ENCODE measurements at regions not wholly inside any gene's neighbourhood (a gene's known extent, or its start where the extent isn't known, plus 50 kb on each side); places are given as distances from the start of the nearest gene placed in this dataset.

DNA sequence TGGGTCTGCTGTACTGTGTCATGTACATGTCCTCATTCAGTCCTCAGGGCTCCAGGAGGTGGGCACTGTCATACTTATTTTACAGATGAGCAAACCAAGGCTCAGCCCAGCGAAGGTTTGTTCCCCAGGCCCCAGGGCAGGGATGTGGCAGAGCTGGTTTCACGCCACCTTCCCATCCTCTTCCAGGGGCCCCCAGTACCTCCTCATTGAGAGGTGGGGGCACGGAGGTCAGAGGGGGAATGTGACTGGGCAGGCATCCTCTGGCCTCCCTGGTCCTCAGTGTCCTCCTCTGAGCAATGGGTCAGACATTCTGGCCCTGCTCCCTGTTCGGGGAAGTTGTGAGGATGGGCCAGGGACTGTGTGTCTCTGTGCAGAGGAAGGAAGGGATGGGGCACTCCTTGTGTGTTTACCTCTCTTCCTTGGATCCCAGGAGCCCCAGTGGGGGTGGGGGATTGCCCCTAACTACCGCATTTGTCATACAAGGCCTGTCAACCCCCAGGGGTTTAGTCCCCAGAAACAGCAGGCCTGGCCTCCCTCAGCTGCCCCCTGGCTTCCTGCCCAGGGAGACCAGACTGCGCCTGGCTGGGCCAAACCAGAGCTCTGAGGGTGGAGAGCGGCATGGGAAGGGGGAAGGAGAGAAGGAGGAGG lies 65.9 kb upstream of the LCTL start:
- Mint-ChIP-seq H3K27ac (ENCODE audit: unreplicated experiment) (no peak overlapping the region), H3K4me3 (ENCODE audit: unreplicated experiment) (no peak overlapping the region), H3K9me3 (ENCODE audit: unreplicated experiment) (no peaks in the 10 kb centered on the region), H3K4me1 (ENCODE audit: unreplicated experiment) (peaks cover 20% of the 10 kb centered on the region), H3K36me3 (ENCODE audit: low read depth, unreplicated experiment) (no peaks in the 10 kb centered on the region), H3K27me3 (ENCODE audit: unreplicated experiment) (peaks cover 11% of the 10 kb centered on the region)
- no peak for DNase-seq (ENCODE audit: low spot score)
- TF ChIP-seq, protein P1, sequence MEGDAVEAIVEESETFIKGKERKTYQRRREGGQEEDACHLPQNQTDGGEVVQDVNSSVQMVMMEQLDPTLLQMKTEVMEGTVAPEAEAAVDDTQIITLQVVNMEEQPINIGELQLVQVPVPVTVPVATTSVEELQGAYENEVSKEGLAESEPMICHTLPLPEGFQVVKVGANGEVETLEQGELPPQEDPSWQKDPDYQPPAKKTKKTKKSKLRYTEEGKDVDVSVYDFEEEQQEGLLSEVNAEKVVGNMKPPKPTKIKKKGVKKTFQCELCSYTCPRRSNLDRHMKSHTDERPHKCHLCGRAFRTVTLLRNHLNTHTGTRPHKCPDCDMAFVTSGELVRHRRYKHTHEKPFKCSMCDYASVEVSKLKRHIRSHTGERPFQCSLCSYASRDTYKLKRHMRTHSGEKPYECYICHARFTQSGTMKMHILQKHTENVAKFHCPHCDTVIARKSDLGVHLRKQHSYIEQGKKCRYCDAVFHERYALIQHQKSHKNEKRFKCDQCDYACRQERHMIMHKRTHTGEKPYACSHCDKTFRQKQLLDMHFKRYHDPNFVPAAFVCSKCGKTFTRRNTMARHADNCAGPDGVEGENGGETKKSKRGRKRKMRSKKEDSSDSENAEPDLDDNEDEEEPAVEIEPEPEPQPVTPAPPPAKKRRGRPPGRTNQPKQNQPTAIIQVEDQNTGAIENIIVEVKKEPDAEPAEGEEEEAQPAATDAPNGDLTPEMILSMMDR (IDR thresholded peaks at IDR 0.05; ENCODE audit: unreplicated experiment), result no peak

DNA sequence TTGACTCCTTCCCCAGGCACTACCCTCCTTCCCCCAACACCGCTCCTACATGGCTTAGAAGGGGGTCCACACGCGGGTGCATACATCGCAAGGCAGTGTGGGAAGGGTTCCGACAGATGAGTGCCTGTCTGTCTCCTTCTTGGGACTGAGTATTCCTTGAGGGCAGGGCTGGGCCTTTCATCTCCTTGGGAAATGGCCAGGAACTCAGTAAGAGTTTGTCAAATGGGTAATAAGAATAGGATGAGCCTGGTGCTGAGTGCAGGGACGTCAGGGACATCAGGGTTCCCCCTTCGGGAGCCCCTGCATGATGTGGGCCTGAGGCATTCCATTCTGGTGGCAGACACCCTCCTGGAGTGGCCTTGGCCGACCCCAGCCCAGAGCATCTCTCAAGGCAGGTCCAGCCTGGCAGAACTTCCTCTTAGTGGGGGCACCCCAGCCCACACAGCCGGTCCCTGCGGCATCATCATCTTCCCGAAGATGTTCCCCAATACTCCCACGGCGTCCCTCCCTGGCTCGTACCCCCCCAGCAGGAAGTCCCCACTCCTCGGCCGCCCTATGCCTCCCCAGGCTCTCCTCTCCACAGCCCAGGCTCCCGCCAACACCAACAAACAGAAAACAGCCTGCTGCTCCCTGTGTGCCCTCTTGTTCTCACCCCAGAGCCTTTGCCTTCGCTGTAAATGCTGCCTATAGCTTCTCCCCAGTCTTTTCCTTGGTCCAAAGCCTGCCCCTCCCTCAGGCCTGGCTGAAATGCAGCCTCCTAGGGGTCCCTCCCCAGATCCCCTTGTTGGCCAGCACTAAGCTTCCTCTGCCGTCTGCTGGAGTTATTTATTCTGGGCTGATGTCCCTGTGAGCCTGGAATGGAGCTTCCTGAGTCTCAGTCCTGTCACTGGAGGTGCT lies 67.5 kb upstream of the LCTL start:
- no peaks in the 10 kb centered on the region for H3K9me3 Mint-ChIP-seq (ENCODE audit: unreplicated experiment)
- no peak for DNase-seq (ENCODE audit: low spot score)
- TF ChIP-seq, protein P1 (IDR thresholded peaks at IDR 0.05; ENCODE audit: unreplicated experiment), result no peak
- H3K27ac Mint-ChIP-seq (ENCODE audit: unreplicated experiment), result no peak overlapping the region
- H3K4me3 Mint-ChIP-seq (ENCODE audit: unreplicated experiment), result no peak overlapping the region
- no peaks in the 10 kb centered on the region for H3K36me3 Mint-ChIP-seq (ENCODE audit: low read depth, unreplicated experiment)
- peaks cover 11% of the 10 kb centered on the region for H3K27me3 Mint-ChIP-seq (ENCODE audit: unreplicated experiment)
- H3K4me1 Mint-ChIP-seq (ENCODE audit: unreplicated experiment), result peaks cover 20% of the 10 kb centered on the region

DNA sequence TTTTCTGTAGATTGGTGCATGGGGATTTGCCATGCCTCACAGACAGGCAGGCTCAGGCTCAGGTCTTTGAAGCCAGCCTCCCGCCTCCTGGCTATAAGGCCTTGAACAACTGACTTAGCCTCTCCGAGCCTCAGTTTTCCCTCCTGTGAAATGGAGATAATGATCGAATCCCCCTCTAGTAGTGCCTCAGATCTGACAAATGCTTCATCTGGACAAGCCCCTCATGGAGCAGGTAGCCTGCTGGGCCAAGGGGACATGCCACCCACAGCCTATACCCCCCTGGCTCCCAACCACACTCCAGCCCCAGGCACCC lies 68.1 kb upstream of the LCTL start:
- Mint-ChIP-seq H3K27ac (ENCODE audit: unreplicated experiment) (no peak overlapping the region), H3K4me3 (ENCODE audit: unreplicated experiment) (no peak overlapping the region), H3K27me3 (ENCODE audit: unreplicated experiment) (peaks cover 8% of the 10 kb centered on the region), H3K4me1 (ENCODE audit: unreplicated experiment) (peaks cover 15% of the 10 kb centered on the region), H3K9me3 (ENCODE audit: unreplicated experiment) (no peaks in the 10 kb centered on the region), H3K36me3 (ENCODE audit: low read depth, unreplicated experiment) (no peaks in the 10 kb centered on the region)
- TF ChIP-seq, protein P1 (IDR thresholded peaks at IDR 0.05; ENCODE audit: unreplicated experiment), result no peak
- DNase-seq (ENCODE audit: low spot score), result no peak

DNA sequence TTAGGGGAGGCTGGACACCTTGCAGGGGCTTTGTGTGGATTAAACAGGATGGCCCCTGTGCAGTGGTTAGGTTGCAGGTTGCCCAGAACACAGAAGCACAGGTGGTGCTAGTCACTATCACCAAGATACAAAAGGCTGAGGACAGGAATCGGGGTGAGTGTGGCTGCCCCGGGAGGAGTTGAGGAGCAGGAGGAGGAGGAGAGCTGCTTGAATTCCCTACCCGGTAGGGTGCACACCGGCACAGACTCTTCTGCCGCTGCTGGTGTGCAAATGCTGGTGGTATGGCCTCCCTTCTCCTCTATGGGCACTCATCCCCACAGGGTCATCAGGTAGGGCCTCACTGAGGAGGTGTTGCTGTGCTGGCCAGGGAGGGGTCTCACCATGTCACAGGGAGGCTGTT lies 67.5 kb upstream of the SMAD6 start:
- Mint-ChIP-seq H3K27me3 (ENCODE audit: unreplicated experiment) (peaks cover 8% of the 10 kb centered on the region), H3K27ac (ENCODE audit: unreplicated experiment) (no peak overlapping the region), H3K9me3 (ENCODE audit: unreplicated experiment) (no peaks in the 10 kb centered on the region), H3K4me3 (ENCODE audit: unreplicated experiment) (no peak overlapping the region), H3K36me3 (ENCODE audit: low read depth, unreplicated experiment) (no peaks in the 10 kb centered on the region), H3K4me1 (ENCODE audit: unreplicated experiment) (peaks cover 13% of the 10 kb centered on the region)
- DNase-seq (ENCODE audit: low spot score), result no peak
- TF ChIP-seq, protein P1 (IDR thresholded peaks at IDR 0.05; ENCODE audit: unreplicated experiment), result no peak

DNA sequence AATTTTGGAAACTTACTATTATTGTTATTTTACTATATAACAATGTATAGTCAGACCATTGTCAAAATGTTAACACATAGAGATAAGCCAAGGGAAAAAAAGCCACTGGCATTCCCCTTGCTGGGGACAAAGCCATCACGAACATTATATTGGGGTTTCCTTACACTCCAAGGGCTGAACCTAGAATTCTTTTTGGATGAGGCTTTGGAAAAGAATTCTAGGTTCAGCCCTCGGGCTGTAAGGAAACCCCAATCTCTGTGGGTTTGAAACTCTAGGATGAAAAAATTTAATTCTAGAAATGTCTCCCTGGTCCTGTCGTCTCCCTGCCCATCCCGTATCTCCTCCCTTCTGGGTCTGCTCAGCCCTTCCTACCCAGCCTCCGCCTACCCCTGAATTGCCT lies 67.0 kb upstream of the SMAD6 start:
- Mint-ChIP-seq H3K27me3 (ENCODE audit: unreplicated experiment) (peaks cover 8% of the 10 kb centered on the region), H3K36me3 (ENCODE audit: low read depth, unreplicated experiment) (no peaks in the 10 kb centered on the region), H3K9me3 (ENCODE audit: unreplicated experiment) (no peaks in the 10 kb centered on the region), H3K27ac (ENCODE audit: unreplicated experiment) (no peak overlapping the region), H3K4me1 (ENCODE audit: unreplicated experiment) (peaks cover 13% of the 10 kb centered on the region), H3K4me3 (ENCODE audit: unreplicated experiment) (no peak overlapping the region)
- TF ChIP-seq, protein P1 (IDR thresholded peaks at IDR 0.05; ENCODE audit: unreplicated experiment), result no peak
- DNase-seq (ENCODE audit: low spot score), result no peak
